CD14-positive monocyte (primary cell): ENCODE measurements at regions not wholly inside any gene's neighbourhood (a gene's known extent, or its start where the extent isn't known, plus 50 kb on each side); places are given as distances from the start of the nearest gene placed in this dataset.

Experiments used
- DNase-seq, 3 donors: peaks; one replicate each; pipeline ENCODE4 v3.0.0-alpha.2; 2011 to 2022
- H2AFZ ChIP-seq: 2 replicates; pipeline ENCODE4 v1.6.0; 2012; ENCODE audit warnings: mild to moderate bottlenecking, low read depth, low read length, inconsistent platforms; ENCODE audit not compliant: insufficient read depth, poor library complexity, severe bottlenecking
- H3K27ac ChIP-seq, 2 donors: 1 replicate in 1 of 2; 2 replicates in 1 of 2; pipeline ENCODE4 v1.5.1; 2012 to 2013; ENCODE audit warnings: low read length in 2 of 2, control low read depth in 1 of 2, inconsistent platforms in 1 of 2, low read depth in 1 of 2, mild to moderate bottlenecking in 1 of 2
- H3K27me3 ChIP-seq, 2 donors: one replicate each; pipeline versions ENCODE4 v1.6.0 to v1.6.1; 2011 to 2013; ENCODE audit warnings: low read length in 2 of 2; ENCODE audit not compliant: control insufficient read depth in 2 of 2, insufficient read depth in 2 of 2
- H3K36me3 ChIP-seq, 2 donors: replicated peaks in 1 of 2; 1 replicate in 1 of 2; 2 replicates in 1 of 2; pipeline versions ENCODE4 v1.5.1 to v1.6.1; 2012 to 2013; ENCODE audit warnings: low read length in 2 of 2, control low read depth in 1 of 2, inconsistent platforms in 1 of 2, mild to moderate bottlenecking in 1 of 2; ENCODE audit not compliant: insufficient read depth in 2 of 2, control insufficient read depth in 1 of 2
- H3K4me1 ChIP-seq, 2 donors: 1 replicate in 1 of 2; 2 replicates in 1 of 2; pipeline versions ENCODE4 v1.5.1 to v1.6.1; 2012 to 2013; ENCODE audit warnings: low read length in 2 of 2, control low read depth in 1 of 2, inconsistent platforms in 1 of 2, mild to moderate bottlenecking in 1 of 2, moderate library complexity in 1 of 2; ENCODE audit not compliant: insufficient read depth in 2 of 2, control insufficient read depth in 1 of 2
- H3K4me2 ChIP-seq: replicated peaks from 2 replicates; pipeline ENCODE3; 2012; ENCODE audit warnings: low read length, moderate library complexity, mild to moderate bottlenecking; ENCODE audit not compliant: poor library complexity, severe bottlenecking; ENCODE audit errors: extremely low read depth
- H3K4me3 ChIP-seq, 3 experiments: fragments of 200-600 bp in 1 of 3; sonication (generic) in 1 of 3; replicated peaks in 1 of 3; 1 replicate in 2 of 3; 2 replicates in 1 of 3; pipeline ENCODE4 v1.5.1; 2011 to 2013; ENCODE audit warnings: low read length in 3 of 3, mild to moderate bottlenecking in 3 of 3, control low read depth in 2 of 3, low read depth in 2 of 3, inconsistent platforms in 1 of 3, moderate library complexity in 1 of 3
- H3K79me2 ChIP-seq: 2 replicates; pipeline ENCODE4 v1.6.0; 2012; ENCODE audit warnings: mild to moderate bottlenecking, control low read depth, inconsistent platforms, low read length, moderate library complexity; ENCODE audit not compliant: insufficient read depth
- H3K9ac ChIP-seq: 2 replicates; pipeline ENCODE4 v1.6.0; 2017; ENCODE audit warnings: low read length, mild to moderate bottlenecking; ENCODE audit not compliant: insufficient read depth, poor library complexity, severe bottlenecking
- H3K9me3 ChIP-seq, 2 donors: replicated peaks in 1 of 2; 1 replicate in 1 of 2; 2 replicates in 1 of 2; pipeline versions ENCODE4 v1.5.1 to v1.6.1; 2012 to 2013; ENCODE audit warnings: low read length in 2 of 2, control low read depth in 1 of 2; ENCODE audit not compliant: control insufficient read depth in 1 of 2, insufficient read depth in 1 of 2
- H4K20me1 ChIP-seq: 2 replicates; pipeline ENCODE4 v1.6.0; 2012; ENCODE audit warnings: mild to moderate bottlenecking, low read length, control low read depth, moderate library complexity; ENCODE audit not compliant: insufficient read depth
- H3K27ac Mint-ChIP-seq, 7 donors: one replicate each; pipeline ENCODE4 v1.8.0; 2020; ENCODE audit warnings: mild to moderate bottlenecking in 7 of 7, mixed read lengths in 7 of 7, moderate library complexity in 6 of 7, inconsistent platforms in 2 of 7
- H3K27me3 Mint-ChIP-seq, 3 donors: one replicate each; pipeline ENCODE4 v1.8.0; 2021 to 2022; ENCODE audit warnings: low read depth in 3 of 3, mild to moderate bottlenecking in 3 of 3, mixed read lengths in 3 of 3, moderate library complexity in 3 of 3, inconsistent platforms in 1 of 3
- H3K36me3 Mint-ChIP-seq, 2 donors: one replicate each; pipeline ENCODE4 v1.8.0; 2020; ENCODE audit warnings: mixed read lengths in 2 of 2, inconsistent platforms in 1 of 2, mild to moderate bottlenecking in 1 of 2
- H3K4me1 Mint-ChIP-seq: one replicate; pipeline ENCODE4 v1.8.0; 2020; ENCODE audit warnings: mild to moderate bottlenecking, mixed read lengths
- H3K4me3 Mint-ChIP-seq, 2 donors: one replicate each; pipeline ENCODE4 v1.8.0; 2020; ENCODE audit warnings: mild to moderate bottlenecking in 2 of 2, mixed read lengths in 2 of 2, moderate library complexity in 1 of 2
- H3K9me3 Mint-ChIP-seq, 7 donors: one replicate each; pipeline ENCODE4 v1.8.0; 2020 to 2022; ENCODE audit warnings: mixed read lengths in 7 of 7, mild to moderate bottlenecking in 6 of 7, moderate library complexity in 6 of 7, inconsistent platforms in 2 of 7
- WGBS: methylation state at CpG from one replicate; pipeline ENCODE4 v1.1.5; 2013; ENCODE audit warnings: missing lambda C conversion rate; ENCODE audit not compliant: insufficient coverage; 5-methylcytosine and 5-hydroxymethylcytosine counted together
- intact Hi-C, 2 donors: fragments of 100-400 bp; cut with micrococcal nuclease; formaldehyde crosslinking; loops; one replicate each; pipeline versions ENCODE4 v1.15.0 to v1.15.1; 2023
- TF ChIP-seq, protein P1 (sequence below): fragments of 200-600 bp; IDR thresholded peaks from one replicate; pipeline ENCODE4 v1.8.0; 2022; ENCODE audit warnings: antibody characterized with exemption, mild to moderate bottlenecking

DNA sequence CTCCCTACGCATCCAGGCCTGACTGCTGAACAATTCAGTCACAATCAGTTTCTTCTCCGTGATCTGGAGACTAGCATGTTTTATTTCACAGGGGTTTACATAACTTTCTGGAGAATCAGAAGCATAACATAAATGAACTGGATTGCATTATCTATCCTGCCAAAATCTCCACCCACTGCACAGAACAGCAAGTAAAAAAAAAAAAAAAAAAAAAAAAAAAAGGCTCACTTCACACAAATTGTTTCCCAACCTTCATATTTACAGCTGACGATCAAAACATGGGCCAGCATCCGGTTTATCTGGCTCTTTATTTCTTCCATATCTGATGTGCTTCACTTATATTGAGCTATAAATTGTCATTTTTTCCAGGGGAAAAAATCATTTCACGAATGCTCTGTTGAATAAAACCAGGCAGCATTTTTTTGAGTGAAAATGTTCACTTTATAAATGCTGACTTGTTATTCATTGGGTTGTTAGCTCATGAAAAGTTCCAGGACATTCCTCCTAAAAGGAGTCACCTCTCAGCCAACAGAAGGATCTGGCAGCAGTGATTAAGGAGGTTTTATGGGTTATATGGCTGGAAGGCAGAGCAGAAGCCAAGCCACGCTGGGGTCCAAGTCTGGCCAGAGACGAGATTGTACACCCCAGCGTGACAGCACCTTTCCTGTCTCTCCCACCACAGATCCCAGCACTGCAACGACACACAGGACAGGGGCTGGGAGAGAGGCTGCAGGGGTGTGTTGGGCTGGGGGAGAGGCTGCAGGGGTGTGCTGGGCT, 51.2 kb upstream of the GLI2 start:
- H3K4me3 ChIP-seq = no peak overlapping the region
- no peak overlapping the region for H3K4me2 ChIP-seq
- H3K36me3 Mint-ChIP-seq = no peaks in the 10 kb centered on the region
- H3K9me3 ChIP-seq = no peaks in the 10 kb centered on the region
- intact Hi-C loops = loop anchor here (5.0 to 10.0 kb wide), 4 partner anchors 340 to 1042 kb away; partner anchors contain the start of gene INHBB (in 1 of the 2)
- H3K27me3 Mint-ChIP-seq = peaks cover 2 to 17% (median 2%) of the 10 kb centered on the region in 3 donors
- no peak overlapping the region for H3K27ac Mint-ChIP-seq
- no peaks in the 10 kb centered on the region for H3K4me1 ChIP-seq
- no peak overlapping the region for H2AFZ ChIP-seq
- H3K4me1 Mint-ChIP-seq = no peaks in the 10 kb centered on the region
- H3K27ac ChIP-seq = no peak overlapping the region
- H3K9ac ChIP-seq = no peak overlapping the region
- no peaks in the 10 kb centered on the region for H3K79me2 ChIP-seq
- no peak for DNase-seq
- no peaks in the 10 kb centered on the region for H4K20me1 ChIP-seq
- no peaks in the 10 kb centered on the region for H3K36me3 ChIP-seq
- TF ChIP-seq, protein P1, sequence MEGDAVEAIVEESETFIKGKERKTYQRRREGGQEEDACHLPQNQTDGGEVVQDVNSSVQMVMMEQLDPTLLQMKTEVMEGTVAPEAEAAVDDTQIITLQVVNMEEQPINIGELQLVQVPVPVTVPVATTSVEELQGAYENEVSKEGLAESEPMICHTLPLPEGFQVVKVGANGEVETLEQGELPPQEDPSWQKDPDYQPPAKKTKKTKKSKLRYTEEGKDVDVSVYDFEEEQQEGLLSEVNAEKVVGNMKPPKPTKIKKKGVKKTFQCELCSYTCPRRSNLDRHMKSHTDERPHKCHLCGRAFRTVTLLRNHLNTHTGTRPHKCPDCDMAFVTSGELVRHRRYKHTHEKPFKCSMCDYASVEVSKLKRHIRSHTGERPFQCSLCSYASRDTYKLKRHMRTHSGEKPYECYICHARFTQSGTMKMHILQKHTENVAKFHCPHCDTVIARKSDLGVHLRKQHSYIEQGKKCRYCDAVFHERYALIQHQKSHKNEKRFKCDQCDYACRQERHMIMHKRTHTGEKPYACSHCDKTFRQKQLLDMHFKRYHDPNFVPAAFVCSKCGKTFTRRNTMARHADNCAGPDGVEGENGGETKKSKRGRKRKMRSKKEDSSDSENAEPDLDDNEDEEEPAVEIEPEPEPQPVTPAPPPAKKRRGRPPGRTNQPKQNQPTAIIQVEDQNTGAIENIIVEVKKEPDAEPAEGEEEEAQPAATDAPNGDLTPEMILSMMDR = no peak
- H3K27me3 ChIP-seq = no peaks in the 10 kb centered on the region
- no peak overlapping the region for H3K4me3 Mint-ChIP-seq
- WGBS = no CpG with 5 or more reads among the region's 9 CpGs
- H3K9me3 Mint-ChIP-seq = peaks cover 0 to 2% (median 0%) of the 10 kb centered on the region in 7 donors

DNA sequence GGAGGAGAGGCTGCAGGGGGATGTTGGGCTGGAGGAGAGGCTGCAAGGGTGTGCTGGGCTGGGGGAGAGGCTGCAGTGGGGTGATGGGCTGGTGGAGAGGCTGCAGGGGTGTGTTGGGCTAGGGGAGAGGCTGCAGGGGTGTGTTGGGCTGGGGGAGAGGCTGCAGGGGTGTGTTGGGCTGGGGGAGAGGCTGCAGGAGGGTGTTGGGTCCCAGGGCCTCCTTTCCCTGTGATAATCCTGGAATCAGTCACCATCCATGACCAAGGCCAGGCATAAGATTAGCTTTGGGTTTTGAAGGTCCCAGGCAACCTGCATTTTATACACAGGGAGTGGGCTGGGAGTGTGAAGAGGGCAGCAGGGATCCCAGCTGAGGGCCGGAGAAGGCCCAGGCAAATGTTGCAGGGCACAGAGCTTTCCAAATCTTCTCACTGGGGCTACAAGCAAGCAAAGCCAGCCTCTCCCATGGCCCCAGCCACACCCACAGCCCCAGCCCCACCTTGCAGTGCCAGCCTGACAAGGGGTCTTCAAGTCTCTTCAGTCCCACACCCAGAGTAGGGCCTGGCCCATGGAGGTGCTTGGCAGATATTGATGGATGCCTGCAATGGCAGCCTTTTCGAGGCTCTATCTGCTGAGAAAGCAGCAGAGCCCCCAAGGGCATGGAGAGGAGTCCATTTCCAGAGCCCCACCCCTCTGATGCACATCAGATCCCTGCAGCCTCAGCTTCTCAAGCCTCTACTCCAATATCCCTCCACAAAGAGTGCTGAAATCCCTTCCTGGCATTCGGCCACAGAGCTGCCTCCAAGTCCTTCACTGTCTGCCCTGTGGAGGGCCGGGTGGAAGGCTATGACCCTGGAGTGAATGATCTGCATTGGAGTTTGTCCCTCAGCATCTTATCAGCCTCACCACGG, 50.3 kb upstream of the GLI2 start:
- no peaks in the 10 kb centered on the region for H3K36me3 Mint-ChIP-seq
- Histone ChIP-seq H3K27ac (no peak overlapping the region), H3K4me1 (no peaks in the 10 kb centered on the region), H3K9ac (no peak overlapping the region), H3K79me2 (no peaks in the 10 kb centered on the region), H4K20me1 (no peaks in the 10 kb centered on the region), H3K4me2 (no peak overlapping the region), H3K27me3 (no peaks in the 10 kb centered on the region), H3K4me3 (no peak overlapping the region), H2AFZ (no peak overlapping the region), H3K36me3 (no peaks in the 10 kb centered on the region), H3K9me3 (no peaks in the 10 kb centered on the region)
- H3K27me3 Mint-ChIP-seq = peaks cover 2 to 16% (median 6%) of the 10 kb centered on the region in 3 donors
- intact Hi-C loops = loop anchor here in 1 of 2 donors (10.0 kb wide), 2 partner anchors 341 to 981 kb away; partner anchors contain the start of gene INHBB
- peaks cover 0 to 2% (median 0%) of the 10 kb centered on the region in 7 donors for H3K9me3 Mint-ChIP-seq
- no peak overlapping the region for H3K4me3 Mint-ChIP-seq
- no peaks in the 10 kb centered on the region for H3K4me1 Mint-ChIP-seq
- TF ChIP-seq, protein P1 = no peak
- DNase-seq = no peak
- WGBS = 79% methylated on average over 3 of the region's 5 CpGs
- no peak overlapping the region for H3K27ac Mint-ChIP-seq
